HCT116 (cell line): ENCODE measurements at regions not wholly inside any gene's neighbourhood (a gene's known extent, or its start where the extent isn't known, plus 50 kb on each side); places are given as distances from the start of the nearest gene placed in this dataset.

Experiments used
- ATAC-seq: fragments of 200-7000 bp; cut with Tn5 transposase; 2 replicates; pipeline ENCODE4 v1.9.1; 2020; ENCODE audit warnings: mild to moderate bottlenecking, moderate library complexity
- BruUV-seq: library from RNA; stranded (reverse); fragments of 400-500 nt; replicated peaks from 2 replicates; lab custom pipeline; 2021; lab: Mats Ljungman, UMichigan
- CTCF ChIA-PET: fragments of 300-600 bp; sonication (Branson Sonifier 250); formaldehyde crosslinking; loops from one replicate; lab custom pipeline; 2021; ENCODE audit warnings: antibody characterized with exemption; lab: Charles Lee
- POLR2A ChIA-PET: fragments of 300-600, 350-600 bp; sonication (Branson Sonifier 250); formaldehyde crosslinking; loops from one replicate; lab custom pipeline; 2021; ENCODE audit warnings: antibody characterized with exemption; lab: Charles Lee
- RAD21 ChIA-PET, 2 experiments: fragments of 300-600 bp; sonication (Branson Sonifier 250); formaldehyde crosslinking; loops; one replicate each; lab custom pipeline; 2023; ENCODE audit warnings: low total read pairs in 2 of 2; ENCODE audit not compliant: uncharacterized antibody in 2 of 2, unreplicated experiment in 2 of 2, low non-redundant PET in 1 of 2; lab: Charles Lee
- DNase-seq: peaks from one replicate; pipeline ENCODE4 v3.0.0-alpha.2; 2010; ENCODE audit warnings: low read depth, low spot score
- H2AFZ ChIP-seq: fragments of 200-600 bp; shearing (Covaris generic), sonication (generic); 2 replicates; pipeline ENCODE4 v1.6.1; 2017; ENCODE audit warnings: low read depth, mixed run types, mixed read lengths, antibody characterized with exemption, low read length; ENCODE audit not compliant: poor library complexity, severe bottlenecking
- H3K27ac ChIP-seq: 2 replicates; pipeline ENCODE4 v1.5.1; 2012; ENCODE audit warnings: low read depth, low read length
- H3K27me3 ChIP-seq: fragments of 200-600 bp; sonication (generic); 2 replicates; pipeline ENCODE4 v1.6.1; 2016; ENCODE audit warnings: mixed run types, low read length, mixed read lengths; ENCODE audit not compliant: insufficient read depth
- H3K36me3 ChIP-seq, 2 experiments: fragments of 200-500 bp in 1 of 2; fragments of 200-600 bp in 1 of 2; sonication (Bioruptor generic) in 1 of 2; sonication (generic) in 1 of 2; 2 replicates each; pipeline versions ENCODE4 v1.5.1 to v1.6.1; 2014 to 2016; ENCODE audit warnings: low read length in 2 of 2, inconsistent platforms in 1 of 2, mixed read lengths in 1 of 2, mixed run types in 1 of 2; ENCODE audit not compliant: insufficient read depth in 2 of 2, control insufficient read depth in 1 of 2
- H3K4me1 ChIP-seq, 2 experiments: fragments of 200-600 bp in 1 of 2; sonication (generic) in 1 of 2; 2 replicates each; pipeline versions ENCODE4 v1.5.1 to v1.6.1; 2012 to 2017; ENCODE audit warnings: low read length in 2 of 2, inconsistent platforms in 1 of 2, mild to moderate bottlenecking in 1 of 2, mixed read lengths in 1 of 2, mixed run types in 1 of 2, moderate library complexity in 1 of 2; ENCODE audit not compliant: insufficient read depth in 2 of 2, control insufficient read depth in 1 of 2
- H3K4me2 ChIP-seq: fragments of 200-600 bp; sonication (generic); 2 replicates; pipeline ENCODE4 v1.6.1; 2017; ENCODE audit warnings: mixed run types, low read length, mixed read lengths
- H3K4me3 ChIP-seq, 2 experiments: fragments of 200-600 bp in 1 of 2; sonication (generic) in 1 of 2; replicated peaks in 1 of 2; 2 replicates each; pipeline ENCODE4 v1.5.1; 2011 to 2016; ENCODE audit warnings: low read length in 2 of 2, control low read depth in 1 of 2, low read depth in 1 of 2, mild to moderate bottlenecking in 1 of 2, mixed read lengths in 1 of 2, mixed run types in 1 of 2
- H3K79me2 ChIP-seq: fragments of 200-600 bp; sonication (generic); 2 replicates; pipeline ENCODE4 v1.6.1; 2017; ENCODE audit warnings: mild to moderate bottlenecking, mixed run types, low read length, moderate library complexity, mixed read lengths; ENCODE audit not compliant: insufficient read depth
- H3K9ac ChIP-seq: fragments of 200-600 bp; sonication (generic); 2 replicates; pipeline ENCODE4 v1.6.1; 2016; ENCODE audit warnings: low read length, mixed read lengths
- H3K9me2 ChIP-seq: fragments of 200-600 bp; sonication (generic), shearing (Covaris generic); 2 replicates; pipeline ENCODE4 v1.6.1; 2017; ENCODE audit warnings: mixed run types, mild to moderate bottlenecking, moderate library complexity; ENCODE audit not compliant: insufficient read depth
- H3K9me3 ChIP-seq, 2 experiments: fragments of 200-500 bp in 1 of 2; fragments of 200-600 bp in 1 of 2; sonication (Bioruptor generic) in 1 of 2; sonication (generic) in 1 of 2; 2 replicates each; pipeline ENCODE4 v1.6.1; 2014 to 2017; ENCODE audit warnings: low read length in 2 of 2, mixed read lengths in 2 of 2, inconsistent platforms in 1 of 2, low read depth in 1 of 2, mild to moderate bottlenecking in 1 of 2, mixed run types in 1 of 2, moderate library complexity in 1 of 2; ENCODE audit not compliant: control insufficient read depth in 1 of 2, insufficient read depth in 1 of 2
- H4K20me1 ChIP-seq: fragments of 200-600 bp; sonication (generic), shearing (Covaris generic); 2 replicates; pipeline ENCODE4 v1.6.1; 2017; ENCODE audit warnings: mixed run types, mild to moderate bottlenecking, moderate library complexity; ENCODE audit not compliant: insufficient read depth
- ATF3 ChIP-seq: IDR thresholded peaks from 2 replicates; pipeline ENCODE4 v1.6.1; 2012
- CBX3 ChIP-seq: IDR thresholded peaks from 2 replicates; pipeline ENCODE4 v1.6.1; 2012; ENCODE audit warnings: low read depth
- CEBPB ChIP-seq: IDR thresholded peaks from 2 replicates; pipeline ENCODE4 v1.6.1; 2012; ENCODE audit warnings: low read depth
- CTCF ChIP-seq, 3 experiments: fragments of 200-600 bp in 1 of 3; sonication (generic) in 1 of 3; IDR thresholded peaks in 2 of 3; conservative IDR thresholded peaks in 1 of 3; 2 replicates each; pipeline ENCODE4 v1.5.1; 2012 to 2017; ENCODE audit warnings: low read depth in 2 of 3, low read length in 2 of 3, antibody characterized with exemption in 1 of 3, borderline replicate concordance in 1 of 3, control low read depth in 1 of 3, mild to moderate bottlenecking in 1 of 3, mixed read lengths in 1 of 3, mixed run types in 1 of 3, moderate library complexity in 1 of 3; ENCODE audit not compliant: insufficient read depth in 1 of 3
- EGR1 ChIP-seq: IDR thresholded peaks from 2 replicates; pipeline ENCODE4 v1.6.1; 2012; ENCODE audit warnings: low read depth
- EZH2 ChIP-seq: fragments of 200-600 bp; sonication (generic); IDR thresholded peaks from 2 replicates; pipeline ENCODE4 v1.6.1; 2017; ENCODE audit warnings: antibody characterized with exemption, mixed run types
- FOSL1 ChIP-seq: IDR thresholded peaks from 2 replicates; pipeline ENCODE4 v1.6.1; 2012; ENCODE audit warnings: low read depth
- JUND ChIP-seq: IDR thresholded peaks from 2 replicates; pipeline ENCODE4 v1.6.1; 2012
- MAX ChIP-seq: IDR thresholded peaks from 2 replicates; pipeline ENCODE4 v1.6.1; 2012
- POLR2AphosphoS5 ChIP-seq: IDR thresholded peaks from 2 replicates; pipeline ENCODE4 v1.6.1; 2011; ENCODE audit warnings: mild to moderate bottlenecking, low read depth, low read length, moderate library complexity
- RAD21 ChIP-seq: IDR thresholded peaks from 2 replicates; pipeline ENCODE4 v1.6.1; 2012; ENCODE audit warnings: low read depth, mild to moderate bottlenecking
- SRF ChIP-seq: IDR thresholded peaks from 2 replicates; pipeline ENCODE4 v1.6.1; 2012; ENCODE audit warnings: low read depth
- TCF7L2 ChIP-seq: IDR thresholded peaks from 2 replicates; pipeline ENCODE4 v1.7.0; 2011; ENCODE audit warnings: borderline replicate concordance, inconsistent platforms; ENCODE audit not compliant: insufficient read depth, insufficient read length; ENCODE audit errors: extremely low read depth
- YY1 ChIP-seq: IDR thresholded peaks from 2 replicates; pipeline ENCODE4 v1.6.1; 2011; ENCODE audit warnings: low read length, low read depth, moderate library complexity, mild to moderate bottlenecking; ENCODE audit not compliant: insufficient replicate concordance; ENCODE audit errors: extremely low read depth
- ZBTB33 ChIP-seq: IDR thresholded peaks from 2 replicates; pipeline ENCODE4 v1.6.1; 2011; ENCODE audit warnings: mild to moderate bottlenecking, low read length, moderate library complexity; ENCODE audit not compliant: insufficient replicate concordance; ENCODE audit errors: extremely low read depth
- ZNF274 ChIP-seq: fragments of 200-500 bp; sonication (Bioruptor generic); IDR thresholded peaks from 2 replicates; pipeline ENCODE4 v1.6.1; 2014; ENCODE audit warnings: mild to moderate bottlenecking, low read depth, low read length, inconsistent platforms
- intact Hi-C: fragments of 100-400 bp; cut with micrococcal nuclease; formaldehyde crosslinking; loops from 2 replicates; pipeline ENCODE4 v1.10.0; 2022

GRCh38 chr14:87066221-87066817 is 926.7 kb downstream of the GALC start:
- H3K27me3 ChIP-seq, result no peaks in the 10 kb centered on the region
- CTCF ChIA-PET, result no interaction called here
- H3K4me1 ChIP-seq, result no peaks in the 10 kb centered on the region
- H3K36me3 ChIP-seq, result no peaks in the 10 kb centered on the region
- no peak overlapping the region for H3K27ac ChIP-seq
- H3K9me3 ChIP-seq, result peaks cover 6 to 19% of the 10 kb centered on the region in 2 experiments; a peak in 2 of 4 replicates
- POLR2A ChIA-PET, result no interaction called here
- BruUV-seq, result no TSS peak
- no peak overlapping the region for H2AFZ ChIP-seq
- H3K9ac ChIP-seq, result no peak overlapping the region
- DNase-seq (no peak), ATAC-seq (no peak)
- H3K9me2 ChIP-seq, result no peaks in the 10 kb centered on the region
- RAD21 ChIA-PET, result no interaction called here
- no peaks in the 10 kb centered on the region for H3K79me2 ChIP-seq
- no peak for TF ChIP-seq TCF7L2
- no peak for TF ChIP-seq MAX
- TF ChIP-seq JUND, result no peak
- no peak; a peak in 1 of 6 replicates for TF ChIP-seq CTCF (IDR thresholded peaks at IDR 0.05 in 2 of 3, conservative IDR thresholded peaks at IDR 0.05 in 1 of 3; ENCODE audit: borderline replicate concordance in 1 of 3, insufficient read depth in 1 of 3, low read depth in 2 of 3, low read length in 2 of 3)
- no peak for TF ChIP-seq POLR2AphosphoS5
- no peak for TF ChIP-seq YY1
- no peak for TF ChIP-seq ZBTB33
- TF ChIP-seq EGR1, result no peak
- TF ChIP-seq ATF3, result no peak
- no peak for TF ChIP-seq CEBPB
- TF ChIP-seq FOSL1, result no peak
- no peak for TF ChIP-seq ZNF274
- TF ChIP-seq RAD21, result no peak
- no peak for TF ChIP-seq EZH2
- no peak for TF ChIP-seq CBX3
- no peak for TF ChIP-seq SRF
- H4K20me1 ChIP-seq, result no peaks in the 10 kb centered on the region
- no peak overlapping the region for H3K4me3 ChIP-seq
- H3K4me2 ChIP-seq, result no peak overlapping the region
- intact Hi-C loops, result no loop called here
